ENCODE measurements at regions not wholly inside any gene's neighbourhood (a gene's known extent, or its start where the extent isn't known, plus 50 kb on each side); places are given as distances from the start of the nearest gene placed in this dataset.

DNA sequence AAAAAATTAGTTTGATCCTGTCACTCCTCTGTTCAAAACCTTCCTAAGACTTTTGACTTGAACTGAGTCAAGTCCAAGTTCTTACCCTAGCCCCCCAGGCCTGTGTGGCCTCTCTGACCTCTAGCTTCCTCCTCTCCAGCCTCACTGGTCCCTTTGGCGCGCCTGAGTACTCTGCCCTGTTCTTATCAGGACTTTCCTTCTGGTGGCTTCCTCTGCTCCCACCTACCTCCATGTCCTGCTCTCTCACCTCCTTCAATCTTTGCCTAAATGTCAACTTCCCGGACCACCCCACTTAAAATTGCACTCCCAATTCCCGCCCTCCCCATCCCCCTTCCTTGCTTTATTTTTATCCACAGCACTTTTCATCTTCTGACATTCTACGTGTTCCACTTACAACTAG, 526.1 kb upstream of the KLF4 start:
- intact Hi-C loops (cut with micrococcal nuclease), result no loop called here

DNA sequence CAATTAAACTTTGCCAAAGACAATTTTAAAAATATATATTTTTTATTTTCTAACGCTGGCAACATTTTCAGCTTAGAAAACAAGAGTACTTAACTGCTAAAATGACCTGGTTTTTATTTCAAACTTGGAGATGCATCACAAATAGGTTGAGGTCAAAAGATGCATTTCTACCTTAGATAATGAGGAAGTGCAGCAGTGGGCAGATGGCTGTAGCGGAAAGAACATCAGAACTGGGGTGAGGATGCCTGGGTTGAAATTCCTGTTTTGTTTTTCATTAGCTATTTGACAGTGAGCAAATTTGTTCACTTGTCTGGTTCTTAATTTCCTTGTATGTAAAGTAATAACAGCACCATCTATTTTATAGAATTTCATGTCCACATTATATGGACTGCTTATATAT, 524.8 kb upstream of the KLF4 start:
- intact Hi-C loops (cut with micrococcal nuclease), result no loop called here

DNA sequence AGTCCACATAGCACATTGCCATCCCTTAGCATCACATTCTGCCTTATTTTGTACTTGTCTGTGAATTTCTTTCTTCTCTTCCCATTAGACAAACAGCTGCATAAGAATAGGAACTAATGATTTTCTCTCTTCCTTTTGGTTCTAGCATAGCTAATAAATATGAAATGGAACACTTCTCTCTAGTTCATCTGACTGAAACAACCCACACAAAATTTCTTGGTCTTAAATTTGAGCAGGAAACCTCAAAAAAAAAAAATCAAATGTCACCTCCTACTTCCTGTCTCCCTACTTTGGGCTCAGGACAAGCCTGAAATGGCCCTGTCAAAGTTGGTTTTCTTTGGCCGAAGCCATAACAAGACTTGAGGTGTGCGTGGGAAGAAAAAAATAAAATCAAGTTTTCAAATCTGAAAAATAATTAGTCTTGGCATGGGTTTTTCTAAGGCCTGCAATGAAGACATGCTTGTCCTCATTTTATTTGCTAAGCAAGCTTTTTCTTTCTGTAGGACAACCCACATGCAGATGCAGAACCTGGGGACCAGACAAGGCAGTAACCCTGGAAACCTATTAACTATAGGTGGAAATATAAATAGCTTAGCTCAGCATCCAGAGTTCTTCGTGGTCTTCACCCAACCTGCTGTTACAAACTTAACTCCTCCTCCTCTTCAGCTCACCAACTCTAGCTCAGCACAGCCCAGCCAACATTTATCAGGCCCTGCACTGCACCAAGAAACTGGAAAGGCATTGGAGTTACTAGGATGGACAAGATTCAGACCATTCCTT, 523.5 kb upstream of the KLF4 start:
- intact Hi-C loops (cut with micrococcal nuclease), result no loop called here

DNA sequence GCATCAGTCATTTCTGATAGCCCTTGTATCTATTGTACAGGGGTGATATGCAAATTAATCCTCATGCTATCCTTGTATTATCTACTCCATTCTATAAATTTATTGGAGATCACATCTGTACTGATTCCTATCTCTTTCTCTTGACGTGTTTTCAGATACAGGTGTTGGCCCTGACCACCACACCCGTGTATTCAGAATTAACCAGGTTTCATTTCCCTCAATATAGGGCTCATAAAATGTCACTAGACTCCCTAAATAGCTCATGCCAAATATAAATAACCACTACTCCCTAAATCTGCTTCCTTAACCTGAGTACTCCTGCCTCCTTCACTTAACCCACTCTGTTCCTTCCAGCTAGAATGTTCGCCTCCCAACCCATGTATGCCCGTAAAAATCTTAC, 522.8 kb upstream of the KLF4 start:
- intact Hi-C loops (cut with micrococcal nuclease), result no loop called here

DNA sequence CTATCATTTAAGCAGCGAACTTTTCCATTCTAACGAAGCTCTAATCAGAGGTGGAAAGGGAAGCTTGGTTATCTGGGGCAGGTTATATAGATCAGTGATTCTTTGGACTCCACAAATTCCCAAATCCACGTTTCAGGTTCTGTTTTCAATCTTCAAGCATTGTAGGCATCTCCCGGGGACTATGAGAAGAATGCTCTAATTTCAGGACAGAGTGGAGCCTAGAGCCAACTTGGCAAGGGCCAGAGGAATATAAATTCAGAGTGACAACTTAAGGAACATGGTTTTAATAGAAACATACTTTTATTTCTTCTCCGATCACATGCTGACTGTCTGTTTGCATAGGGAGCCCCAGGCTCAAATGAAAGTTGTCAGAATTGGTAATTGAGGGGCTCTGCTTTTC, 514.0 kb upstream of the KLF4 start:
- intact Hi-C loops (cut with micrococcal nuclease), result no loop called here

DNA sequence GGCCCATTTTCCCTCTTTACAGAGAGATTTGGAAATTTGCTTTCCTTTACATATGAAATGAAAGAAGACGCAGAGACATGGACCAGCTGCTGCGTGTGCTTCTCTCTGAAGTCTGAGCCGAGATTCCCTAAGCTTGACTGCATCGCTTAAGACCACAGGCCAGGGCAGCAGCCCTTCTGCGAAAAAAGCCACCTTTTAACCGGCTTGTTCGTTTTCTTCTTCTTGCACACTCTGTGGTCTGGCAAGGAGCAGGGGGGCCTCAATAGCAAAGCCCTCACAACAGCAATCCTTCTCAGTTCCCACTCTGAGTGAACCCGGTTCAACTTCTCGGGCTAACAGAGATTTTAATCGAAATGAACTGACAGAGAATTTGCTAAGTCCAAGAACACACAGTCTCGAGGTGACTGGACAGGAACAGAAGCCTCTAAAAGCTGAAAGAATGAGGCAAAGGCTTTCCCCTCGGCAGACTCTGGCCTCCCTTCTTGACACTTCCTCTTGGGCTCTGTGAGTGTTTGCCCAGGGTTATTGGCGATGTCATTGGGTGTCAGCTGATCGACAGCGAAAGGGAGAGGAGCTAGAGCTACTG, 512.9 kb upstream of the KLF4 start:
- intact Hi-C loops (cut with micrococcal nuclease), result no loop called here

DNA sequence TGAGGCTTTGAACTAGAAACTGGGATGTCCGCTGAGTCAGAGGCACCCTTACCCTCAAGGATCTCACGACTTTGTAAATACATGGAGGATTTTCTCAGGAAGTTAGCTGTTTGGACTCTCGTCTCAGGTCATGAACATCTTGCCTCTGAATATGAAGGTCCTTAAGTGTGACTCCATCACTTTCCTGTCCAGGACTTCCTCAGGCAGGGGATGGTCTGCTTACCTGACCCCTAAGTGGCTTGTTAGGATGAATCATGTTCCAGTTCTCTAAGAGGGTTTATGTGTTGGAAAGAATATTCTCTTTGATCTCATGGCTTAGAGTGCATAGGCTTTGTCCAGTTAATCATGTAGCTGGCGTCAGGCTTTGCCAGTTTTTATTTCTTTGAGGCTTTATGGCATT, 511.7 kb upstream of the KLF4 start:
- intact Hi-C loops (cut with micrococcal nuclease), result no loop called here

DNA sequence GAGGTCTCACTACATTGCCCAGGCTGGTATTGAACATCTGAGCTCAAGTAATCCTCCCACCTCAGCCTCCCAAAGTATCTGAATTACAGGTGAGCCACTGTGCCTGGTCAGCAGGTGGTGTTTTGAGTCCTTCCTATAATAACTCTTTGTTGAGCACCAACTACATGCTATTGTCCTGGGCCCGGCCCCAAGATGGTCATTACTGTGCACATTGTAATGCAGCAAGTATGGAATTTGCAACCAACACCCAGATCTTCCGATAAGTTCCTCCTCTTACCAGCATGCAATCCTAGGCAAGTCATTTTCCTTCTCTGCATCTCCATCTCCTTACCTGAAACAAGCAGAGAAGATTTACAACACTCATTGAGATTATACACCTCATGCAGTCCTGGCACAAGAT, 510.3 kb upstream of the KLF4 start:
- intact Hi-C loops (cut with micrococcal nuclease), result no loop called here

DNA sequence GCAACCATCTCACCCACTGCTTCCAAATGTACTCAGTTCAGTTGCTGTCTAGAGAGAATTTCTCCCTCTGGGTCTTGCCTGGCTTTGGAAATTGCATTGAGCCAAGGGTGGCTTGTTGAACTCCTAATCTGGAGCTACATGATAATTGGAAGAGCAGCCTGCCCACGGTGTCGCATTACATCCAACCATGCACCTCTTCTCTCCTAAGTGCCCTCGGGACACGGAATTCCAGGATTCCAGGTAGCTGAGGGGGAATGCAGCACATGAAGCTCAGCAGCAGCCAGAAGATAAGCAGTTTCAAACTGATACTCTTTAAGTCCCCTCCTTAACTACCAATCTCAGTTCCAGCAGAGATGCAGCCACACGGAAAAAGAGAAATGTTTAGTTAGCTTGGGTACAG, 509.4 kb upstream of the KLF4 start:
- intact Hi-C loops (cut with micrococcal nuclease), result no loop called here

DNA sequence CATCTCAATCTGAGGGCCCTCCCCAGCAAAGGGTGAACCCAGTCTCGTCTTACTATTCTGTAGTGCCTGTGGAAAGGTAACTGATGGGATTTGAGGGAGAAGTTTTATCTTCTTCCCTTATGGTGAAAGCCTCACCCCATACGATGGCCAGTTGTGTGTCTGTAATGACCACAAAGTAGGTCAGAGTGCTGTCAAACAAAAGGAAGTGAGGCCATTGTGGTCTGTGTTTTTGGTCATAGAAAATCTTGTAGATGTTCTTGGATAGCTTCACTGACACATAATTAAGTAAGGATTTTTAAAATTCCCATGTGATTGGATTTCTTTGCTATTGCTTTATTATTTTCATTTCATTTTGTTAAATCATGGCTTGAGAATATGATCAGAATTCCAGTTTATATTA, 505.1 kb upstream of the KLF4 start:
- intact Hi-C loops (cut with micrococcal nuclease), result no loop called here

DNA sequence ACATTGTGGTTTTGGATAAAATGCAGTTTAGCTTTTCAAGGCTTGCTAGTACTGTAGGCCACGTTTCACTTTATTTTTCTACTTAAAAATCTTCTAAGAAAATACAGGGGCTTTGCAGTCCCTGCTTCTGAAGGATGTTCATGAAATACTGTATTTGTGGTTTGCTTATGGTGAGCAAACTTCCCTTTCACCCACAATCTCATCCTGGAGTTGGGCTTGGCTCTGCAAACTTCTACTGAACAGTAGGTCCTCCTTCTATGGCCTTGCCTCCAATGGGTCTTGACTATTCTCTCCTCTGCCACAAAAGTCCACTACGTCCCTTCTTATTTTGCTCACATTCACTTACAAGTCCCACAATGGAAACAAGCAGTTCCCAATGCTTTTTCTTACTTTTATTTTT, 502.7 kb upstream of the KLF4 start:
- intact Hi-C loops (cut with micrococcal nuclease), result no loop called here

DNA sequence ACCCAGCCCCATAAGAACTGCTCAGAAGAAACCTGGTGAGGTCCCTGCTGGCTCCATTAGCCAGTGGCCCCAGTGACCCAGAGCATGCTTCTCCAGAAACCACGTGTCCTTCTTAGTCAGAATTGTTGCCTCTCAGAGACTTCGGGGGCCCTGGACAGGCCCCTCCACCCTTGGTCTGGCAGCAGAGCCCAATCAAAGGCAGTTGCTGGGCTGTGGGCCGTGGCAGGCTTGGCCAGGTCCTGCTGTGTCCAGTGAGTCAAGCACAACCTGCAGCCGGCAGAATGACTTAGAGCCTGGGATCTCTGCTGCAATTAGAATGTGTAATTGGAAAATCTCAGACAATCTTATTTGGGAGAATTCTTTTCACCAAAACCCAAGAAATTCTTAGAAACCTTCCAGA, 502.0 kb upstream of the KLF4 start:
- intact Hi-C loops (cut with micrococcal nuclease), result no loop called here

DNA sequence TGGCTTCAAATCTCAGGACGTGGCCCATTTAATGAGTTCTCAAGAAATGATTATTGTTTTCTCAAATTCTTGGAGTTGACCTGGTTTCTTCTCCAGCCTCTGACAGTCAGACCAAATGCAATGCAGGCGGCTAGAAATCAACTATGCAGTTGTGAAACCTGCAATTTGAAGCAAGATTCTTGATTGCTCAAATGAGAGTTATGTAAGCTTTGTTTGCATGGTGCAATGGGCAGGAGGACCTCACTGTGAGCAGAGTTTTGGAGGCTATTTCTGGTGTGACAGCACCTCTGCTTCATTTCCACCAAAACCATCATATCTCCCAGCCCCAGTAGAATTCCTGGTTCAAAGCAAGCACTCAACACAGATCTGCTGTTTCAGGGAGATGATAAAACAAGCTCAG, 500.0 kb upstream of the KLF4 start:
- intact Hi-C loops (cut with micrococcal nuclease), result no loop called here

DNA sequence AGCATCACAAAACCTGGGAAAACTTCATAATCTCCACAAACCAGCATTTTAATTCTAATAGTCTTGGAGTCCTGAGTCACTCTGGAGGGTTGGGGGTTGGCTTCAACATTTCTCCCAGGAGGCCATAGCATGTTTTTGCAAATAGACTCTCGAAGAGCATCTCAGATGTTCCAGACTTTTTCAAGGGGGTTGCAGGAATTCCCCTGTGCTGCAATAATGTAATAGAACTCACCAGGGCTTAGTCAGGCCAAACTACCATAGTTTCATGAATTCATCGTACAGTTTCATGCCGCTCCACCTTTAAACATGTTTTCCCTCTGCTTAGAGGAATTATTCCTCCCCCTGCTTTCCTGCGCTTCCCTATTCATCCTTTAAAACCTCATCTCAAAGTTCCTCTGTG, 499.5 kb upstream of the KLF4 start:
- intact Hi-C loops (cut with micrococcal nuclease), result no loop called here

DNA sequence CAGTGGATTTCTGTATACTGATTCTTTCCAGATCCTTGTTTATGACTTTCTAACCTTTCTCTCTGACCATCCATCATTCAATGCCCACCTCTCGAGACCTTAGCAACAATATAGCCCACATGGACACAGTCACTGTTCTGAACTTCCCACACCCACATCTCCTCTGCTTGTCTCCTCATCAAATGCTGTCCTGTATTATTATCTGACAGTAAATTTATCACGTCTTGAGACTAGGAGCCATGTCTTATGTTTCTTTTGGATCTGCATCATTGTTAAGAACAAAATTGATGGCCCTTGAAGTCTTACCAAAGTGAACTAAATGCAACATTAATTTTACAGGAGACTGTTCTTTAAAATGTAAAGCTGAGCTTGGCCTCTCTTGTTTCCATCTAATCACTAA, 495.4 kb upstream of the KLF4 start:
- intact Hi-C loops (cut with micrococcal nuclease), result no loop called here

DNA sequence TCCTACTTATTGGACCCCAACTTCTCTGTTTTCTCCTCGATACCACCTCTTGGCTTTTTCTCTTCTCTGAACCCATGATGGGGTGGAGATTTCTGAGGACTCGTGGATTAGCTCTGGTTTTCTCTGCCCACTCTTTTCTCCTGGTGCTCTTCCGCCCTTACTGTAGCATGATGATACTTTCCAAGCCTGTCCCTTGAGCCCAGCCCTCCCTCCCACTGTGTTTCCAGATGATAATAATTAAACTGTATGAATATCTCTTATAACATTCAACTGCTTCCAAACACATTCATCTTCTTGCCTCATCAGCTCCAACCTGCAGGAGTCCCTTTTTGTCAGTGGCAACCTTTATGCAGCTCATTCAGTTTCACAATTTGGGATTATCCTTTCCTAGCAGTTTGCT, 494.2 kb upstream of the KLF4 start:
- intact Hi-C loops (cut with micrococcal nuclease), result no loop called here

DNA sequence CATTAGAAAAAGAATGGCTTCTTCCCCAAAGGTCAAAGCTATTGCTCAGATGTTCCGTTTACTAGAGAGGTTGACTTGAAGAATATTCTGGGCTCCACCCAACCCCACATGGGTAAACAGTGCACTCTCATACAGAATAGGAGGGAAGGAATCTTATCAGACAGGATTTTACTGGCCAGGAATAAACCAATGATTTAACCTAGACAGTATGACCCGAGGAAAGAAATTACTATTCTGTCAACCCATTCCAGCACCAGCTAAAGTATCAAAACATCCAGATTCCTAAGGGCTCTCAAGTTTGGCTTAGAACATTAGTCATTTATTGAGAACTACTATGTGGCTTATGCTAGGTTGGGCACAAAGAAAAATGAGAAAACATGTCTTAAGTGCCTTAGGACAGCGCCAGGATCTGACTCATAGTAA, 493.6 kb upstream of the KLF4 start:
- intact Hi-C loops (cut with micrococcal nuclease), result no loop called here

DNA sequence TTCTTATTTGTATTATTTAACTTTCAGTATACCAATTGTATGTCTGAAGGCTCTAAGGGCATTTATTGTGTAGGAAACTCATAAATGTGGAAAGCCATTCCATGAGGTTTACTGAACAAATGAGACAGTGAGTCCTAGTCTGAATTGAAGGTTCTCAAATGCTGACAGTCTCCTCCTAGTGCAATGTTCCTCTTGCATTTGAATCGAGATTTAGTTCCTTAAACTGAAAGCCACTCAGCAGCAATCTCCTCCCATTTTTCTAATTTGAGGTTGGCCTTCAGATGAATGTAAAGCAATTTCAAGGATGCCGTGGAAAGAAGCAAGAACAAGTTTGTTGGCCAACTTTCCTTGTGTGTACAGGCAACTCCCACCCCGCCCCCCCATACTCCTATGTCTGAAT, 493.2 kb upstream of the KLF4 start:
- intact Hi-C loops (cut with micrococcal nuclease), result no loop called here

DNA sequence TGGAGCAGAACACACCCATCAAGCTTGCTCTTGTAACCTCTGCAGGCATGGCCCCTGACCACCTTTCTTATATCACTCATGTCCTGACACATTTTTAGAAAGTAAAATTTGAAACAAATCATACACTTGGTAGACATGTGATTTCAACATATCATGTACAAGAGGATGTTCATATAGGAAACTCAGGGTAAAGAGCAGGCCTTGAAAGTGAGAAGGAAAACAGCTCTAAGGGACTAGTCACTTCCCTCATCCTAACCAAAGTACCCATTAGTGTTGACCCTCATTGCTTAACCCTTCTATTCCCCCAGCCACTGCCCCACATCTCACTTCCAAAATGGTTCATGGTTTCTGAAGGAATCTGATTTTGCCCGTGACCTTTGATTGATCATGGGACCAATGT, 492.4 kb upstream of the KLF4 start:
- intact Hi-C loops (cut with micrococcal nuclease), result no loop called here

DNA sequence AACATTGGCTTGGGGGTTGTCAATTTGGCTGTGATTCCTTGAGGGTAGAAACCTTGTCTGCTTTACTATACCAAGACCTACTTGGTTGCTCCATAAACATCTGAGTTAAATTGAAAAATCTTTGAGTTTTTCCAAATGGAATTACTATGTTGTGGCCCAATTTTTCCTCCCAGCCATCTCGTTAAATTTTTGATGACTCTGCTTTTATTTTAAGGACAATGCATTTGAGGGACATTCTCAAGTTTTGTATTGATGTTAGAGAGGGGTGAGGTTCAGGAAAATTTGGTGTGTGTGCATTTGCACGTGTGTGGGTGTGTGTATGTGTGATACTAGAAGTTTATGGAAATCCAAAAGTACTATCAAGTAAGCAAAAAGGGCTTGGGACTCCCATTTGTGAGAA, 491.4 kb upstream of the KLF4 start:
- intact Hi-C loops (cut with micrococcal nuclease), result no loop called here

DNA sequence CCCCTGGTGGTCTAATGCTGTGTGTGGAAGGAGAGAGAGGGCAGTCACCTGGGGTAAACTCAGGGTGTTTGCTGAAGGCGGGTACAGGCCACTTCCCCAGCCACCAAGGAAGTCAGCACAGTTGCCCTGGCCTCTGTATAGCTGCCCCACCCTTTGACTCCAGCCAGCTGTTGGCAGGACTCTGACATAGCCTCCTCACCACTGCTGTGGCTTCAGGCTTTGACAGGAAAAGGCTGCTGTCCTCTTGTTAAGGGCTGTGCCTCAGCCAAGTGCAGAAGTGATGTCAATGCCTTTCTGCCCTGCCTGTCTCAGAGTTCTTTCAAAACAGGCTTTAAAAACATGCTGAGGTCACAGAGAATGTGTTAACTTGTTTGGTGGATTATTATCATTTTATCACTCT, 487.2 kb upstream of the KLF4 start:
- intact Hi-C loops (cut with micrococcal nuclease), result no loop called here

DNA sequence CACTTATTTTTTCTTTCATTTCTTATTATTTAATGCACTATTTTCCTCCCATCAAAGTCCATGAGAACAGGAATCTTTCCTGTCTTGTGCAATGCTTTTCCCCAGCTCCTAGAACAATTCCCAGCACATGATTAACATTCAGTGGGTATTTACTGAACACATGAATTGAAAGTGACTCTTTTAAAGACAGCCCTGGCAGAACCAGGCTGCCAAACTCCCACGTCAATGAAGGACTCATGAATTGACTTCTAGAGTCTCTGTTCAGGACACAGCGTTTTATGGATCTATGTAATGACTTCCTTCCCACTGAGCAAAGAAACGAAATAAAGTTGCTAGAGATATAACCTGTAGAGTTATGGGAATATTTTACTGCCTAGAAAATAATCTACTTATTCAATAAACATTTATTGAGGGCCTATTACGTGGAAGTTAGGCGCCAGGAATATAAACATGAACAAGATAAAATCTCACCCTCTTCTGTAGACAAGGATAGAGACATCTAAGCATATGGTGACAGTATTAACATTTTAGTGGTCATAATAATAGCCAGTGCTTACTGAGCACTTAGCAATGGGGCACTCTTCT, 485.9 kb upstream of the KLF4 start:
- intact Hi-C loops (cut with micrococcal nuclease), result no loop called here

DNA sequence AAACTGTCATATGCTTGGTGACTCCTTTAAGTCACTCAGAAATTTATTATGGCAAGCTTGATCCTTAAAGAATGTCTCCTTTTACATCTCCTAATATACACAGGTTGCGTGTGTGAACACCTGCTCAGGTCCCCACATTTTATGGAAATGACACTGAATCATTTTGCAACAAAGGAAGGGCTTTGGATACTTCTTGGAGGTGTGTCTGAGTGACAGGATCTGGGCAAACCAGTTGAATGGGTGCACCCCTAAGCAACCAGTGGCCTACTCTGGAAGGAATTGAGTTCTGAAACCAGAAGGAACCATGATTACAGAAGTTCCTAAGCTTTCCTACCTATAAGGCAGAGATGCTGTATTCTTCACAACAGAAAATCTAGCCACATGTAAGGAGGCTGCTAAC, 483.9 kb upstream of the KLF4 start:
- intact Hi-C loops (cut with micrococcal nuclease), result no loop called here

Data from T-helper 2 cell treated with Interferon-gamma antibody and Interleukin-4, amounts not matched to agents 100 ng/mL and 5 ng/mL, for 36 hours (primary cell).